ENCODE measurements at regions not wholly inside any gene's neighbourhood (a gene's known extent, or its start where the extent isn't known, plus 50 kb on each side); places are given as distances from the start of the nearest gene placed in this dataset.

DNA sequence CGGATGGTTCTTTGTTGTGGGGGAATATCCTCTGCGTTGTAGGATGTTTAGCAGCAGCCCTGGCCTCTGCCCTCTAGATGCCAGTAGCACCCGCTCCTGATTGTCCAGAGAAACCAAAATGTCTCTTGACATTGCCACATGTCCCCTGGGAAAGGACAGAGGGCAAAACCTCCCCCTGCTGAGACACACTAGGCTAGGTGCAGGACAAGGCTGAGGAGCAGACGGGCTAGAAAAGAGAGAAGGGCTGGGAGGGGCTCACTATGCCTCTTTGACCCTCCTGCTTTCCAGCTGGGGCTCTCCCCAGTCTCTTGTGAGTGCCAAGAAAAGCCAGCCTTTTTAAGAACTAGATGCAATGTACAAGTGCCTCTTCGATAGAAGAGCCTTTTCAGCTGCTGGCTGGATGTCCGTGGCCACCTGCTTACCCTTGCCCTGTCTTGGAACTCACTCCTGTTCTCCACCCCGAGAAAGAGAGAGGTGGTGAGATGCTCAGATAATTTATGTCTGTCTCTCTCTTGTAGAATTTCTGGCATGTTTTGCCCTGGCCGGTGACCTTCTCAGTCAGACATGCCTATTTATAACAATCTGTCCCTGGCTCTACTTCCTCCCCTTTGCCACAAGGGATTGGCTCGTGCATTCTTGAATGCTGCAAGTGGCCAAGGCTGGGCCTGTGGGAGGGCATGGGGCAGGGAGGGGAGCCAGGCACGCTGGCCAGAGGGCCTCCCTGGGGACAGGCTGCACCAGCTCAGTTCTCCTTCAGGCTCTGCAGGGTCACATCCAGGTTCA, 142.6 kb downstream of the RPLP1 start:
- TF ChIP-seq CTCF (IDR thresholded peaks at IDR 0.05; ENCODE audit: low read depth, low read length, poor library complexity, severe bottlenecking), result no peak
- TF ChIP-seq EZH2phosphoT487 (IDR thresholded peaks at IDR 0.05; ENCODE audit: borderline replicate concordance, low read length), result no peak

Data from DOHH2 (cell line).